CD4-positive, alpha-beta memory T cell (primary cell): ENCODE measurements at regions not wholly inside any gene's neighbourhood (a gene's known extent, or its start where the extent isn't known, plus 50 kb on each side); places are given as distances from the start of the nearest gene placed in this dataset.

ENCODE experiments used
- CTCF ChIA-PET: fragments of 350-600 bp; sonication (Branson Sonifier 250); formaldehyde crosslinking; loops from one replicate; lab custom pipeline; 2021; ENCODE audit warnings: inconsistent platforms; ENCODE audit not compliant: partially characterized antibody; lab: Charles Lee
- POLR2A ChIA-PET: fragments of 350-600 bp; sonication (Branson Sonifier 250); formaldehyde crosslinking; loops from one replicate; lab custom pipeline; 2021; ENCODE audit not compliant: partially characterized antibody; lab: Charles Lee
- DNase-seq, 5 donors: peaks; one replicate each; pipeline versions ENCODE4 v3.0.0 to v3.0.0-alpha.2; 2020 to 2022; ENCODE audit warnings: mixed read lengths in 1 of 5
- H3K27ac ChIP-seq: one replicate; pipeline ENCODE4 v1.7.0; 2013; ENCODE audit warnings: low read depth, low read length
- H3K27me3 ChIP-seq: 2 replicates; pipeline ENCODE4 v1.7.0; 2013; ENCODE audit warnings: mild to moderate bottlenecking, low read length, moderate library complexity; ENCODE audit not compliant: insufficient read depth
- H3K36me3 ChIP-seq: 2 replicates; pipeline ENCODE4 v1.7.0; 2013; ENCODE audit warnings: mild to moderate bottlenecking, low read length, moderate library complexity; ENCODE audit not compliant: insufficient read depth
- H3K4me1 ChIP-seq: 2 replicates; pipeline ENCODE4 v1.7.0; 2013; ENCODE audit warnings: mild to moderate bottlenecking, low read length, moderate library complexity; ENCODE audit not compliant: insufficient read depth
- H3K4me3 ChIP-seq, 2 donors: one replicate each; pipeline ENCODE4 v1.7.0; 2013; ENCODE audit warnings: low read length in 2 of 2, mild to moderate bottlenecking in 1 of 2
- H3K9me3 ChIP-seq, 2 donors: one replicate each; pipeline ENCODE4 v1.7.0; 2013; ENCODE audit warnings: low read length in 2 of 2, control low read depth in 1 of 2; ENCODE audit not compliant: control insufficient read depth in 1 of 2
- H3K27ac Mint-ChIP-seq, 7 donors: one replicate each; pipeline ENCODE4 v1.8.0; 2020 to 2021; ENCODE audit warnings: mixed read lengths in 7 of 7, mild to moderate bottlenecking in 6 of 7, inconsistent platforms in 3 of 7, moderate library complexity in 3 of 7
- H3K27me3 Mint-ChIP-seq, 2 donors: one replicate each; pipeline ENCODE4 v1.8.0; 2020 to 2021; ENCODE audit warnings: mixed read lengths in 2 of 2
- H3K36me3 Mint-ChIP-seq, 2 donors: one replicate each; pipeline ENCODE4 v1.8.0; 2020 to 2021; ENCODE audit warnings: mixed read lengths in 2 of 2, inconsistent platforms in 1 of 2, mild to moderate bottlenecking in 1 of 2
- H3K4me1 Mint-ChIP-seq, 4 donors: one replicate each; pipeline ENCODE4 v1.8.0; 2020 to 2021; ENCODE audit warnings: mixed read lengths in 4 of 4, mild to moderate bottlenecking in 1 of 4
- H3K4me3 Mint-ChIP-seq, 8 donors: one replicate each; pipeline ENCODE4 v1.8.0; 2020 to 2021; ENCODE audit warnings: mixed read lengths in 8 of 8, mild to moderate bottlenecking in 7 of 8, moderate library complexity in 6 of 8, inconsistent platforms in 3 of 8
- H3K9me3 Mint-ChIP-seq, 8 donors: one replicate each; pipeline ENCODE4 v1.8.0; 2020 to 2021; ENCODE audit warnings: mixed read lengths in 8 of 8, mild to moderate bottlenecking in 5 of 8, inconsistent platforms in 3 of 8, moderate library complexity in 1 of 8
- intact Hi-C: fragments of 100-400 bp; cut with micrococcal nuclease; formaldehyde crosslinking; loops from one replicate; pipeline ENCODE4 v1.15.1; 2023

- H3K4me3 Mint-ChIP-seq, result no peak overlapping the region
- CTCF ChIA-PET, result no interaction called here
- no peak overlapping the region for H3K4me3 ChIP-seq
- peaks cover 0 to 9% (median 4%) of the 10 kb centered on the region in 4 donors for H3K4me1 Mint-ChIP-seq
- H3K36me3 Mint-ChIP-seq, result no peaks in the 10 kb centered on the region
- H3K27ac ChIP-seq, result no peak overlapping the region
- no peaks in the 10 kb centered on the region for H3K27me3 ChIP-seq
- no peaks in the 10 kb centered on the region for H3K4me1 ChIP-seq
- no peaks in the 10 kb centered on the region for H3K36me3 ChIP-seq
- DNase-seq, result no peak
- POLR2A ChIA-PET, result interaction anchor here (3.0 kb wide), 1 partner anchor 86 kb away, joined by 9 read pairs; no protein-coding TSS in a partner anchor
- intact Hi-C loops, result no loop called here
- H3K9me3 ChIP-seq, result no peaks in the 10 kb centered on the region
- peaks cover 0 to 1% of the 10 kb centered on the region in 2 donors for H3K27me3 Mint-ChIP-seq
- no peaks in the 10 kb centered on the region for H3K9me3 Mint-ChIP-seq
- peak overlapping the region in 1 of 7 donors; percentile 7 for H3K27ac Mint-ChIP-seq
Measured at GRCh38 chr11:13878077-13878476, 84.4 kb upstream of the SPON1 start.

- POLR2A ChIA-PET, result interaction anchor here (1.2 kb wide), 1 partner anchor 11 kb away, joined by 4 read pairs; no protein-coding TSS in a partner anchor
- Mint-ChIP-seq H3K27me3 (no peaks in the 10 kb centered on the region), H3K27ac (peak overlapping the region in 4 of 7 donors; percentile 8 to 75 (median 36)), H3K9me3 (no peaks in the 10 kb centered on the region), H3K4me3 (no peak overlapping the region), H3K4me1 (peaks cover 0 to 8% (median 4%) of the 10 kb centered on the region in 4 donors), H3K36me3 (no peaks in the 10 kb centered on the region)
- H3K4me1 ChIP-seq, result no peaks in the 10 kb centered on the region
- H3K4me3 ChIP-seq, result no peak overlapping the region
- intact Hi-C loops, result no loop called here
- no peak for DNase-seq
- H3K36me3 ChIP-seq, result no peaks in the 10 kb centered on the region
- no peaks in the 10 kb centered on the region for H3K27me3 ChIP-seq
- CTCF ChIA-PET, result interaction anchor here (1.2 to 2.7 kb wide), 2 partner anchors 11 to 22 kb away, joined by 3 to 10 read pairs; no protein-coding TSS in a partner anchor
- no peak overlapping the region for H3K27ac ChIP-seq
- no peaks in the 10 kb centered on the region for H3K9me3 ChIP-seq
Measured at GRCh38 chr11:13880634-13881033, 81.9 kb upstream of the SPON1 start.

GRCh38 chr11:13881226-13881905, 81.2 kb upstream of the SPON1 start:
- Mint-ChIP-seq H3K4me1 (peaks cover 0 to 8% (median 4%) of the 10 kb centered on the region in 4 donors), H3K9me3 (no peaks in the 10 kb centered on the region), H3K4me3 (no peak overlapping the region), H3K27me3 (no peaks in the 10 kb centered on the region), H3K27ac (peak overlapping the region in 2 of 7 donors; percentile 2 to 66), H3K36me3 (no peaks in the 10 kb centered on the region)
- H3K9me3 ChIP-seq, result no peaks in the 10 kb centered on the region
- CTCF ChIA-PET, result no interaction called here
- H3K36me3 ChIP-seq, result no peaks in the 10 kb centered on the region
- POLR2A ChIA-PET, result interaction anchor here (1.2 to 1.6 kb wide), 2 partner anchors 10 to 12 kb away, joined by 3 to 4 read pairs; no protein-coding TSS in a partner anchor
- intact Hi-C loops, result no loop called here
- no peak overlapping the region for H3K4me3 ChIP-seq
- no peaks in the 10 kb centered on the region for H3K27me3 ChIP-seq
- DNase-seq, result no peak
- H3K4me1 ChIP-seq, result no peaks in the 10 kb centered on the region
- no peak overlapping the region for H3K27ac ChIP-seq

GRCh38 chr11:13883042-13883441, 79.5 kb upstream of the SPON1 start:
- no peaks in the 10 kb centered on the region for H3K9me3 ChIP-seq
- POLR2A ChIA-PET, result interaction anchor here (1.6 kb wide), 1 partner anchor 12 kb away, joined by 3 read pairs; no protein-coding TSS in a partner anchor
- DNase-seq, result no peak
- H3K4me3 ChIP-seq, result no peak overlapping the region
- H3K27me3 Mint-ChIP-seq, result no peaks in the 10 kb centered on the region
- no peak overlapping the region for H3K4me3 Mint-ChIP-seq
- H3K36me3 ChIP-seq, result no peaks in the 10 kb centered on the region
- H3K27me3 ChIP-seq, result no peaks in the 10 kb centered on the region
- peaks cover 0 to 3% of the 10 kb centered on the region in 2 donors for H3K36me3 Mint-ChIP-seq
- peak overlapping the region in 3 of 7 donors; percentile 52 to 71 (median 69) for H3K27ac Mint-ChIP-seq
- intact Hi-C loops, result no loop called here
- H3K4me1 ChIP-seq, result no peaks in the 10 kb centered on the region
- no peak overlapping the region for H3K27ac ChIP-seq
- CTCF ChIA-PET, result no interaction called here
- peaks cover 0 to 5% (median 1%) of the 10 kb centered on the region in 8 donors for H3K9me3 Mint-ChIP-seq
- peaks cover 0 to 8% (median 4%) of the 10 kb centered on the region in 4 donors for H3K4me1 Mint-ChIP-seq

- no peaks in the 10 kb centered on the region for H3K36me3 ChIP-seq
- no peak overlapping the region for H3K4me3 ChIP-seq
- ChIA-PET CTCF (no interaction called here), POLR2A (no interaction called here)
- intact Hi-C loops, result no loop called here
- no peaks in the 10 kb centered on the region for H3K27me3 Mint-ChIP-seq
- H3K9me3 Mint-ChIP-seq, result peaks cover 0 to 5% (median 1%) of the 10 kb centered on the region in 8 donors
- no peaks in the 10 kb centered on the region for H3K4me1 ChIP-seq
- H3K27me3 ChIP-seq, result no peaks in the 10 kb centered on the region
- H3K9me3 ChIP-seq, result no peaks in the 10 kb centered on the region
- no peak for DNase-seq
- H3K4me1 Mint-ChIP-seq, result peaks cover 0 to 8% (median 4%) of the 10 kb centered on the region in 4 donors
- peak overlapping the region in 2 of 7 donors; percentile 52 to 82 for H3K27ac Mint-ChIP-seq
- peaks cover 0 to 3% of the 10 kb centered on the region in 2 donors for H3K36me3 Mint-ChIP-seq
- no peak overlapping the region for H3K27ac ChIP-seq
- no peak overlapping the region for H3K4me3 Mint-ChIP-seq
Measured at GRCh38 chr11:13883589-13883988, 78.9 kb upstream of the SPON1 start.

GRCh38 chr11:13884158-13884799, 78.2 kb upstream of the SPON1 start:
- POLR2A ChIA-PET, result interaction anchor here (0.7 kb wide), 1 partner anchor 15 kb away, joined by 4 read pairs; no protein-coding TSS in a partner anchor
- H3K4me1 ChIP-seq, result no peaks in the 10 kb centered on the region
- no peaks in the 10 kb centered on the region for H3K36me3 ChIP-seq
- no peaks in the 10 kb centered on the region for H3K27me3 ChIP-seq
- Mint-ChIP-seq H3K27ac (no peak overlapping the region), H3K27me3 (no peaks in the 10 kb centered on the region), H3K36me3 (peaks cover 0 to 3% of the 10 kb centered on the region in 2 donors), H3K9me3 (peaks cover 0 to 5% (median 1%) of the 10 kb centered on the region in 8 donors), H3K4me3 (no peak overlapping the region), H3K4me1 (peaks cover 0 to 8% (median 4%) of the 10 kb centered on the region in 4 donors)
- CTCF ChIA-PET, result no interaction called here
- intact Hi-C loops, result no loop called here
- no peaks in the 10 kb centered on the region for H3K9me3 ChIP-seq
- H3K4me3 ChIP-seq, result no peak overlapping the region
- no peak for DNase-seq
- no peak overlapping the region for H3K27ac ChIP-seq

GRCh38 chr11:13885083-13885482, 77.4 kb upstream of the SPON1 start:
- Histone ChIP-seq H3K27ac (no peak overlapping the region), H3K36me3 (no peaks in the 10 kb centered on the region), H3K27me3 (no peaks in the 10 kb centered on the region), H3K4me1 (no peaks in the 10 kb centered on the region), H3K9me3 (no peaks in the 10 kb centered on the region), H3K4me3 (no peak overlapping the region)
- Mint-ChIP-seq H3K36me3 (peaks cover 0 to 3% of the 10 kb centered on the region in 2 donors), H3K4me1 (peaks cover 0 to 8% (median 4%) of the 10 kb centered on the region in 4 donors), H3K9me3 (peaks cover 0 to 5% (median 2%) of the 10 kb centered on the region in 8 donors), H3K4me3 (no peak overlapping the region), H3K27ac (peak overlapping the region in 1 of 7 donors; percentile 31), H3K27me3 (no peaks in the 10 kb centered on the region)
- no peak for DNase-seq
- intact Hi-C loops, result no loop called here
- POLR2A ChIA-PET, result interaction anchor here (1.3 kb wide), 1 partner anchor 16 kb away, joined by 5 read pairs; no protein-coding TSS in a partner anchor
- CTCF ChIA-PET, result interaction anchor here (1.0 kb wide), 1 partner anchor 78 kb away, joined by 4 read pairs; the partner anchor contains the start of gene SPON1
